AG08395 (cell line): ENCODE measurements at regions not wholly inside any gene's neighbourhood (a gene's known extent, or its start where the extent isn't known, plus 50 kb on each side); places are given as distances from the start of the nearest gene placed in this dataset.

ENCODE experiments used
- DNase-seq: peaks from one replicate; pipeline ENCODE4 v3.0.0; 2012; ENCODE audit warnings: mixed read lengths, low spot score

GRCh38 chr6:101212640-101213039 lies 180.9 kb upstream of the GRIK2 start:
- DNase-seq: no peak

GRCh38 chr6:101222007-101222406 lies 171.5 kb upstream of the GRIK2 start:
- no peak for DNase-seq

DNA sequence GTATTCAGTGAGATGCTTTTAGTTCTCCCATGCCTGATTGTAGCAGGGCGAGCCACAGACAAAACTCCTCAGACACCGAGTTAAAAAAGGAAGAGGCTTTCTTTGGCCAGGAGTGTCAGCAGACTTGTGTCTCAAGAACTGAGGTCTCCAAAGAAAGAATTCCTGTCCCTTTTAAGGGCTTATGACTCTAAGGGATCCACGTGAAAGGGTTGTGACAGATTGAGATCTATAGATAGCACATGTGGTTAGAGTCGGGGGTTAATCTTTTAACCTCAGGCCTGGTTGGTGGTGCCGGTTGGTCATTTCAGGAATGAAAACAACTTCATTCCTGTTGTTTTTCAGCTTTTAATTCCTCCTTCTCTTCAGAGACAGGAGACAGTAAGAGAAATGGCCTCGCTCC lies 168.8 kb upstream of the GRIK2 start:
- DNase-seq: no peak

DNA sequence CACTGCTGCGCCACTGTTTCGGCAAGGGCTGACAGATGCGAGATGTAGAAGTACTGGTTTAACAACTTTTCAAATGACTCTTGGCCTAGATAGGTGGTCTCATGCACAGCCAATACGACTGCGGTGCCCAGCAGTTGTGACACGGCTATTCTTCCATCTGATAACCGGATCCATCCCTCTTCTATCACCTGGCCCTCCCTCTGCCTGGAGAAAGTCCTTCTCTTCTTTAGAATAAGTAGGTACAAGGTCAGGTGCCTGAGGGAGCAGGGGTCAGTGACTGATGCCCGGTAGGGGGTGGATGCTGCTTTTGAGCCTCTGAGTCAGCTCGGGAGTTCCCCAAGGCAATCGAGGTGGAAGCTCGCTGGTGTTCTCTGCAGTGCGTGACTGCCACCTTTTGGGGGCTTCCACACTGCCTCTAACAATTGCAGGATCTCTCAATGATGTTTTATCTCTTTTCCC lies 166.8 kb upstream of the GRIK2 start:
- no peak for DNase-seq

DNA sequence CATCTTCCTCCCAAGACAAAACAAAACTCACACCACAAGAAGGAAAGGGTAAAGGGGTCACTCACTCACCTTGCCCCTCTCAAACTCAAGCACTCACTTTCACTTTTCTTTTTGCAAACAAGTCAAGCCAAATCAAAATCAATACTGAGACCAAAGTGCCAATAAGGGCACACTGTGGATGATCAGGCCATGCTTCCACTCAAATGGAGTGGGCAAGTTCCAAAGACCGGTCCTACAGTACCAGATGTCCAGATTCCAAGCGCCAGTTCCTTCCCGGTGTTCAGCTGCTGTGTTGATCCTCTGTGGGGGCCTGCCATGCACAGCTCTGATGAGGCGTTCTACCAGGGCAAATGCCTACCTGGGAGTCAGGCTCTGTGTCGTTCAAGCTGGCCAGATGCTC lies 162.6 kb upstream of the GRIK2 start:
- no peak for DNase-seq

GRCh38 chr6:101231606-101232235 lies 161.8 kb upstream of the GRIK2 start:
- no peak for DNase-seq

- no peak for DNase-seq
Observed at GRCh38 chr6:101232961-101233360, 160.5 kb upstream of the GRIK2 start.

GRCh38 chr6:101236709-101237108 lies 156.8 kb upstream of the GRIK2 start:
- DNase-seq: no peak

- no peak for DNase-seq
Observed at GRCh38 chr6:101241442-101241841, 152.1 kb upstream of the GRIK2 start.

- no peak for DNase-seq
Observed at GRCh38 chr6:101249470-101249869, 144.0 kb upstream of the GRIK2 start.

DNA sequence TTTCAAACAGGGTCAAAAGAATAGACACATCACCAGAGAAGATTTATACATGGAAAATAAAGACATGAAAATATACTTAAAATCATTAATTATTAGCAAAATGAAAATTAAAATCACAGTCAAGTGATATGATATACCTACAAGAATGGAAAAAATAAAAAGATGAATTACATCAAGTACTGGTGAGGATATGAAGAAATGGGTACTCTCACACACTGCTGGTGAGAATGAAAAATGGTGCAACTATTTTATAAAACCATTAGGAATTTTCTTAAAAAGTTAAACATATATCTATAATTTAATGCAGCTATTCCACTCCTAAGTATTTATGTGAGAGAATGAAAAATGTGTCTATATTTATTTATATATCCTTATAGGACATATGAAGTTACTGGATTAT lies 136.3 kb upstream of the GRIK2 start:
- no peak for DNase-seq

DNA sequence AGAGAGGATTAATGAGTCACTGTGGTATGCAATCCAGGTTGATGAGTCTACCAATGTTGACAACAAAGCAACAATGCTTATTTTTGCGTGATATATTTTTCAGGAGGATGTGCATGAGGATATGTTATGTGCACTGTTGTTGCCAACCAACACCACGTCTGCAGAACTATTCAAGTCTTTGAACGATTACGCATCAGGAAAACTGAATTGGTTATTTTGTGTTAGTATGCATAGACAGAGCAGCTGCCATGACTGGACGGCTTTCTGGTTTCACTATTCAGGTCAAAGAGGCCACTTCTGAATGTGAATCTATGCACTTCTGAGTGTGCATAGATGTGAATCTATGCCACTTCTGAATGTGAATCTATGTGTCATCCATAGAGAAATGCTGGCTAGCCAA lies 134.0 kb upstream of the GRIK2 start:
- DNase-seq: no peak

DNA sequence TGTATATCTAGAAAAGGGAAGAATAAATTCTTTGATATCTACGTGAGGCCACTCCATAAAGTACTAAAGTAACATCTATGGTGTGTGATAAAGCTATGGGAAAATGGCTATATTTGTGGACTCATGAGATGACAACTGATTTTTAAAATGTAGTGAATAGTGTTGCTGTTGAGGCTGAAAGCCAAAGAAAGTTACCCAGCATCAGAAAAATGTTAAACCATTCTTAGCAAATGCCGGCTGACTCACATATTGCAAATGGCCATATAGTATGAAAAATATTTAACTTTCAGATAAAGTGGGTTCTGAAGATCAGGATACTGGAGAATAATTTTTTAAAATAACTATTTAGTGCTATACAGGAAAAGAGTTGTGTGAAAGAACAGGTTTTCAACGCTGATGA lies 129.9 kb upstream of the GRIK2 start:
- no peak for DNase-seq

GRCh38 chr6:101266063-101266462 lies 127.4 kb upstream of the GRIK2 start:
- DNase-seq: no peak

- peak; percentile 25 for DNase-seq
Observed at GRCh38 chr6:101268541-101268940, 125.0 kb upstream of the GRIK2 start.

- DNase-seq: no peak
Observed at GRCh38 chr6:101275251-101275650, 118.3 kb upstream of the GRIK2 start.

- no peak for DNase-seq
Observed at GRCh38 chr6:101276066-101276465, 117.4 kb upstream of the GRIK2 start.

GRCh38 chr6:101279410-101279809 lies 114.1 kb upstream of the GRIK2 start:
- DNase-seq: no peak

DNA sequence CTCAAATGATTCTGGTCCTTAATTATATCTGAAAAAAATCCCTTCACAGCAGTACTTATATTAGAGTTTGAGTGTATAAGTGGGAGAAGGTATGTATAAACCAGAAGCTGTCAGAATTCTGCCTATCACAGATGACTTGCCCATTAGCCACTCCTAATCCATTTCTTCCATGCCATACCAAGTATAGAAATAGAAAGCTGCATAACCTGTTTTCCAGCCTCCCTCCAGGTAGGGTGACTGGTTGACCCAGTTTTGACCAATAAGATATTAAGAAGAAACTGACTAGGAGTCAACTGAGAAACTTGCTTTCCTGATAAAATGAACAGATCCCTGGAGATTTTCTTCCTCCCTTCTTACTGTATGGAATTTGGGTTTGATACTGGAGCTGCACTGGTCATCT lies 112.2 kb upstream of the GRIK2 start:
- DNase-seq: no peak

DNA sequence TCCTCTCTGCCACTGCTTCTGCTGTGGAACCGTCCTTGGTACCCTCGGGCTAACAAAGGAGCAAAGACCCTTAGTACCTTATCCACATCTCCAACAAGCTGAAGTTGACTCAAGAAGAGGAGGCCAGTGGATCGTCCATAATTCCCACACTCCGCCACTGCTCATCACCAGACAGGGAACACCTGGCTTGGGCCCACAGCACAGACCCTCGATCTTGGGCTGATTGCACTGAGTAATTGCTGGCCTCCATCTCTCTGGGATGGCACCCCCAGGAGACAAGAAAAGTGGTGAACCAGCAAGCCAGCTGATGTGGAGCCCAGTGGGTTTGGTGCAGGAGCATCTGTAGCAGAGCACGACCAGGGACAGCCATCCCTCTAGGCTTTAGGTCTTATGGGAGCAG lies 109.4 kb upstream of the GRIK2 start:
- no peak for DNase-seq

- DNase-seq: no peak
Observed at GRCh38 chr6:101286146-101286545, 107.4 kb upstream of the GRIK2 start.

DNA sequence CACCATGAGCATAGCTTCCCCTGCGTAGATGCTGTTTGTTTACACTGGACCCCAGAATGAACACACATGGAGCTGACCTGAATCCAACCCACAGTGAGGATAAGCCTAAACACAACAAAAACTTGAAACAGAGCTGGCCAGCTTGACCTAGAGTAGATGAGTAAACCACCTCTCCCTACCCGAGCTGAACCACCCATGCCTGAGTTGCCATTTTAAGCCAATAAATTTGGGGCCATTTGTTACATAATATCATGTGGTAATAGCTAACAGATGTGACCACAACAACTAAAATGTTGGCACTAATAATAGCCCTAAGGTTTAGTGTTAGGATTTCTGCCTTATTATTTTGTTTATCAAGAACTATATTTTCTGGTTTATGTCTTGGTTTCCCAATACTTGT lies 103.2 kb upstream of the GRIK2 start:
- DNase-seq: peak; percentile 62

DNA sequence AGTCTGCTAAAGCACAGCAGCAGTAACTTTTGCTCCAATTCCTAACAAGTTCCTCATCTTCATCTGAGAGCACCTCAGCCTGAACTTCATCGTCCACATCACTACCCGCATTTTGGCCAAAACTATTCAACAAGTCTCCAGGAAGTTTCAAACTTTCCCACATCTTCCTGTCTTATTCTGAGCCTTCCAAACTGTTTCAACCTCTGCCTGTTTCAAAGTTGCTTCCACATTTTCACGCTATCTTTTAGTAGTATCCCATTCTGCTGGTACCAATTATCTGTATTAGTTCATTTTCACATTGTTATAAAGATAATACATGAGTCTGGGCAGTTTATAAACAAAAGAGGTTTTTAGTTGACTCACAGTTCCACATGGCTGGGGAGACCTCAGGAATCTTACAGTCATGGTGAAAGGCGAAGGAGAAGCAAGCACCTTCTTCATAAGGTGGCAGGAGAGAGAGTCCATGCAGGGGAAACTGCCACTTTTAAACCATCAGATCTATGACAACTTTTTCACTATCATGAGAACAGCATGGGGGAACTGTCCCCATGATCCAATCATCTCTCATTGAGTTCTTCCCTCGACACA lies 99.4 kb upstream of the GRIK2 start:
- no peak for DNase-seq

DNA sequence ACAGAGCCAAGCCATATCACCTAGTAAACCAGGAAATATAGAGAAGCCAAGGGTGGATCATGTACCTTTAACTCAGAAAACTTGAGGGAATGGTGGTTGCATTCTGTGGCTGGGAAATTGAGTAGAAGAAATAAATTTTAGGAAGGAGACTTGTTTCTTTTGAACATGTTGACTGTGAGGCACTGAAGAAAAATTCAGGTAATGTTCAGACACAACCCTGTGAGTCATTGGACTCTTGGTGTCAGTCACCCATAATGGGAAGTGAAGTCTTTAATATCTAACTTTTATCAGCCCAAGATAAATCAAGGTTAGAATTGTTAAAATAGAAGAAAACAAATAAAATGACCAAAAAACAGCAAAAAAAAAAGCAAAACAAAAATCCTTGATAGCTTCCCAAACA lies 98.8 kb upstream of the GRIK2 start:
- no peak for DNase-seq
